ENCODE measurements at regions not wholly inside any gene's neighbourhood (a gene's known extent, or its start where the extent isn't known, plus 50 kb on each side); places are given as distances from the start of the nearest gene placed in this dataset.

- Histone ChIP-seq H2AK5ac (ENCODE audit: low read depth, low read length) (no peak overlapping the region), H2BK120ac (ENCODE audit: low read depth, low read length) (no peak overlapping the region), H3K9ac (ENCODE audit: low read depth, low read length) (no peak overlapping the region), H2BK15ac (ENCODE audit: low read depth, low read length) (no peak overlapping the region), H3K79me1 (ENCODE audit: low read depth in 1 of 2, low read length in 2 of 2) (no peaks in the 10 kb centered on the region), H2BK5ac (ENCODE audit: low read depth, low read length, poor library complexity, severe bottlenecking) (no peak overlapping the region), H3K56ac (ENCODE audit: extremely low read depth, insufficient read depth, low read length) (no peak overlapping the region), H2AFZ (replicated peaks; ENCODE audit: low read length, poor library complexity) (no peak overlapping the region), H3K4me2 (ENCODE audit: low read depth, low read length) (no peak overlapping the region), H4K5ac (ENCODE audit: low read depth, low read length) (no peak overlapping the region), H3K9me3 (ENCODE audit: control insufficient read depth, insufficient read depth, low read length) (no peaks in the 10 kb centered on the region), H3K23ac (ENCODE audit: low read depth, low read length) (no peak overlapping the region), H3K14ac (replicated peaks; ENCODE audit: low read depth, low read length) (no peak overlapping the region), H4K91ac (ENCODE audit: insufficient read depth, low read depth, low read length) (no peak overlapping the region), H2BK20ac (ENCODE audit: low read depth, low read length) (no peak overlapping the region), H3K27ac (ENCODE audit: insufficient read depth, low read length) (no peak overlapping the region), H4K8ac (ENCODE audit: low read depth in 2 of 2, low read length in 2 of 2) (no peak overlapping the region), H2AK9ac (replicated peaks; ENCODE audit: low read depth, low read length, poor library complexity) (no peak overlapping the region), H3K4ac (ENCODE audit: low read depth, low read length) (no peak overlapping the region), H3K18ac (ENCODE audit: low read depth, low read length) (no peak overlapping the region), H3K9me1 (ENCODE audit: insufficient read depth, low read length) (no peaks in the 10 kb centered on the region), H4K20me1 (ENCODE audit: insufficient read depth, low read length) (no peaks in the 10 kb centered on the region), H3K27me3 (ENCODE audit: control insufficient read depth, insufficient read depth, low read length) (peaks cover 6% of the 10 kb centered on the region), H3K4me1 (ENCODE audit: control insufficient read depth, insufficient read depth, low read length) (no peaks in the 10 kb centered on the region), H3K36me3 (ENCODE audit: control insufficient read depth, insufficient read depth, low read length) (no peaks in the 10 kb centered on the region), H3K4me3 (ENCODE audit: insufficient read depth, low read depth, low read length) (no peak overlapping the region)
- dilution Hi-C loops (cut with HindIII; ENCODE audit: low sequenced_read_pairs, unreplicated experiment) = no loop called here
- POLR2A ChIA-PET (ENCODE audit: unreplicated experiment) = no interaction called here
- TF ChIP-seq CEBPB (IDR thresholded peaks at IDR 0.05; ENCODE audit: low read depth, low read length) = no peak
- TF ChIP-seq RCOR1 (IDR thresholded peaks at IDR 0.05; ENCODE audit: insufficient replicate concordance, low read length) = no peak
- TF ChIP-seq RAD21 (IDR thresholded peaks at IDR 0.05; ENCODE audit: low read length) = no peak
- no peak for TF ChIP-seq MXI1 (IDR thresholded peaks at IDR 0.05; ENCODE audit: borderline replicate concordance, low read depth, low read length)
- TF ChIP-seq USF2 (IDR thresholded peaks at IDR 0.05; ENCODE audit: low read depth, low read length) = no peak
- DNase-seq = no peak
- CTCF ChIA-PET = no interaction called here
- ATAC-seq (ENCODE audit: low read depth) = no peak
- in situ Hi-C loops (cut with MboI; ENCODE audit: low sequenced_read_pairs) = no loop called here
- no TSS peak for BruUV-seq (replicated peaks)
- WGBS, 2 experiments (ENCODE audit: extremely low coverage in 2 of 2, insufficient read length in 1 of 2) = no CpG with 5 or more reads among the region's 5 CpGs
- intact Hi-C loops (cut with micrococcal nuclease) = no loop called here
Observed at GRCh38 chr5:36440300-36440699, 138.6 kb upstream of the RANBP3L start.

Data from IMR-90 (cell line).